HG03066 (cell line): ENCODE measurements at regions not wholly inside any gene's neighbourhood (a gene's known extent, or its start where the extent isn't known, plus 50 kb on each side); places are given as distances from the start of the nearest gene placed in this dataset.

Experiments used
- ATAC-seq: cut with Tn5 transposase; IDR thresholded peaks from one replicate; pipeline ENCODE4 v1.9.1; 2021; ENCODE audit warnings: low read depth; ENCODE audit not compliant: unreplicated experiment

DNA sequence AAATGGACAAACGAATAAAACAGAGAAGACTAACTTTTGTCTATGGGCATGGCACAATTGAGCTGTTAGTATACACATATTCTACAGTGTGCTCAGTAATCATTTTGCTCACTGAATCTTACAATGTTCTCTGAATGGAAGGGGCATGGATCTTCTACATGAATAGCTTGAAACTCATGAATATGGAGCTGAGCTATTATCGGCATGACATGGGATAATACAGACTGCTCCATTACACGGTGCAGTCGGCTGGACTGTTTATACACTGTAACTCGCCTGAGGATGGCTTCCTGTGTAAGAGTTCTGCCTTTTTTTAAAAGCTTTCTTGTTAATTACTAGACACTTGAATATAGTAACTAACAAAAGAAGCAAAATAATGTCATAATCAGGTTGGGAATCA is 368.5 kb upstream of the MAD2L1 start:
- no peak for ATAC-seq

DNA sequence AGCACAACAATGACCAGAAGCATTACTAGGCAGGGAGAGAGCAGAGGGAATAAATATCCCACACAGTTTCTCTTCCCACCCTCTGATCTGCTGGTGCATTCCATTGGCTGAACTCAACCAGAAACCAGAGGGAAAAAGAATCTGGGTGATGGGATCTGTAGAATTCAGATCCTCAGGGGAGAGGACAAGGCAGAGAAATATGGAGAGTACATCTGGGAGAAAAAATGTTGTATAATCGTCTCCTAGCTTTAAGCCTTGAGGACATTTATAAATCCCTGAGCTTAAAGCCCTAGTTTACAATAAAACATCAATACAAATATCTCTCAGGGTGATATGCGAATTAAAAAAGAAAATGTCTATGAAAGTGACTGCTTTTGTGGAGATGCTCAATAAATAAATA is 368.1 kb upstream of the MAD2L1 start:
- ATAC-seq, result no peak

DNA sequence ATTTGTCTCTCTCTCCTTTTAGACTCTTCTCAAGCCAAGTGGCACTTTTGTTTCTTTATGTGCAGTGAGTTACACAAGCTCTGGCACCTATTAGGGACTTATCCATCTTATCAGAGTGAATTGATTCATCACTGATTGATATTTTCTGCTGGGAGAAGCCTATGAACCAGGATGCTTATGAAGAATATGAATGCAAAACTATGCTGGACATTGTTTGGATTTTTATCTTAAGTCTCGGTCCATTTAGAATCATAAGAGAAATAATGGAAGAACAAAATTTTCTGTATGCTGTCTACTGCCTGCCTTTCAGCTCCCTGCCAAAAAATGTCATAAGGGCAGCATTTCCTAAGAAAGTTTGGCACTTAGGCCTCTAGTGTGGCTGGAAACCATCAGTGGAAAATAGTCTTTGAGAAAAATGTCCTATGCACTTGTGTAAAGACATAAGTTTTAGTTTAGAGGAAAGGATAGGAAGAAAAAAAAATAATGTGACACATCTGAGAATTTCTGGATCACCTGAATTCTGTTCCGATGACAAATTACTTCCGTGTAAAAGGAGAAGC is 365.7 kb upstream of the MAD2L1 start:
- no peak for ATAC-seq

DNA sequence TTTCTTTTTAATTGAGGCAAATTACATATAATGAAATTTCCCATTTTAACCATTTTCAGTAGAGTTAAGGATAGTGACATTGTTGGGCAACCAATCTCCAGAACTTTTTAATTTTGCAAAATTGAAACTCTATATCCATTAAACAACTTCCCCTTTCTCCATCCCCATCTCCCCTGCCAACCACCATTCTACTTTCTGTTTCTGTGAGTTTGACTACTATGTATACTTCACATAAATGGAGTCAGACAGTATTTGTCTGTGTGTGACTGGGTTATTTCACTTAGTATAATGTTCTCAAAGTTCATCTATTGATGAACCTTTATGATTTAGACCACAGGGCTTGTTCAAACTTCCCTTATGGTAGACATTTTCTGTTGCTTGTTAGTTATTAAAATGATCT is 364.5 kb upstream of the MAD2L1 start:
- no peak for ATAC-seq

DNA sequence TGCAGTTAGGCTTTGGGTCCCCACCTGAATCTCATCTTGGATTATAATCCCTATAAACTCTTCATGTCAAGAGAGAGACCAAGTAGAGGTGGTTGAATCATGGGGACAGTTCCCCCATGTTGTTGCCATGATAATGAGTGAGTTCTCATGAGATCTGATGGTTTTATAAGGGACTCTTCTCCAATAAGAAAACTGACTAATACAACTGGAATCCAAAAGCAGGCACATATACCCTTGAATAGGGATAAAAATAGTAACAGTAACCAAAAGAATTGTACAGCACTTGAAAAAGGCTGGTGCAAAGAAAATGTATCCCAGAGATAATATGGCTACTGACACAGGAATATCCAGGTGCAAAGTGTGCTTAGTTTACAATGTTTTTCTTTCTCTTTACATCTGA is 351.5 kb upstream of the MAD2L1 start:
- ATAC-seq, result no peak

DNA sequence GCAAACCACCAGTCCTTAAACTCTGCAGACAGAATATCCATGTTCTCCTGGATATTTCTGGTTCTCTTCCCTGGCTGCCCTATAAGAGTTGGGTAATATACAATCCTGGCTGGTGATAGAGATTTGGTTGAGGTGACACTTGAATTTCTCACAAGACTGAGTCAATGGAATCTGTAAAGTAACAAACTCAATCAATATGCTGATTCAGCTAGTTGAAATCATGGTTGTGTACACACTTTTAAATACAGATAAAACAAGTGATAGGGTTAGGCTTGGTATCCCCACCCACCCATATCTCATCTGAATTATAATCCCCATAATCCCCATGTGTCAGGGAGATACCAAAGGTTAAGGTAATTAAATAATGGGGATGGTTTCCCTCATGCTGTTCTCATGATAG is 349.2 kb upstream of the MAD2L1 start:
- no peak for ATAC-seq

DNA sequence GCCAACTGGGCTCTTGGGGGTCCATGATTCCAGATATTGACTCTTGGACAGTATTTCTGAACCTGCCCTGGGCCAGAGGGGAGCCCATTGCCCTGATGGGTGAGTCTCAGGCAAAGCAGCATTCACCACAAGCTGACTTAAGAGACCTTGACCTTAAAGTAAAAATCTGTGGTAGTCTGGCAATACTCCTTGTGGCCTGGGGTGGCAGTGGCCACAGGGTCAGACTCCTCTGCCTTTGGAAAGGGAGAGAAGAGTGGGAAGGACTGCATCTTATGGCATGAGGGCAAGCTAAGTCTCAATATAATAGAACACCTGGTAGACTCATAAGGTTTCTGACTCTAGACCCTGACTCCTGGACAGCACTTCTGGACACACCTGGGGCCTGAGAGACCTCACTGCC is 340.3 kb upstream of the MAD2L1 start:
- ATAC-seq, result no peak

DNA sequence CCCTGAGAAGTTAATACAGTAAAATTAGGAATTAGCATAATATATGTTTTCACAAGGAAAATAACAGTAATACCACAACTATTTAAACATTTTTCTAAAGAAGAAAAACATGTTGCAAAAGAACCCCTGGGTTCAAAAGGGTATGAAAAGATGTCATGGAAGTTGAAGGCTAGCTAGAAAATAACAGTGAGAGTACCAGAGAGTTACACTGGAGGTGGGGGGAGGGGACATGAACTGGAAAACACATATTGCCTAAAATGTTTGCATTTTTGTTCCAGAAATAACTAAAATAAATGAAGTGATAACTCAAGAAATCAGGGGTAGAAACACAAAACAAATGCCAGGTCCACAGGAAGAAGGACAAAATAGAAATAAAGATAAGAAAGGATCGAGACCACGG is 336.6 kb upstream of the MAD2L1 start:
- ATAC-seq, result no peak

DNA sequence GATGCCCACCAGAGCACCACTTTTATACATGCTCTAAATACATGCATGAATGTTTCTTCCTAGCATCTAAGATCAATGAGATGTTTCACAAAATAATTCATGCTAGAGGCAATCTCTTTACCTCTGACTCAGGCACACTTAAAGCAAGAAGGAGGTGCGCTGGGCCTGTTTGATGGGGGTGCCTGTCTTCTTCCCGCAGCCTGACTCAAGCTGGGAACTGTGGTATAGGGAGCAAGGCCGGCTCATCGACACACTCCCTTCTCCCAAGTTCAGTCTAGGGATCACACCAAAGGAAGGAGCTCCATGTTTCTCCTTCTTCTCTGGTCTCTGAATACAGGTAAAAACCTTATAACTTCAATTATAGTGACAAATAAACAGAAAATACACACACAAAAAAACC is 333.8 kb upstream of the MAD2L1 start:
- no peak for ATAC-seq

DNA sequence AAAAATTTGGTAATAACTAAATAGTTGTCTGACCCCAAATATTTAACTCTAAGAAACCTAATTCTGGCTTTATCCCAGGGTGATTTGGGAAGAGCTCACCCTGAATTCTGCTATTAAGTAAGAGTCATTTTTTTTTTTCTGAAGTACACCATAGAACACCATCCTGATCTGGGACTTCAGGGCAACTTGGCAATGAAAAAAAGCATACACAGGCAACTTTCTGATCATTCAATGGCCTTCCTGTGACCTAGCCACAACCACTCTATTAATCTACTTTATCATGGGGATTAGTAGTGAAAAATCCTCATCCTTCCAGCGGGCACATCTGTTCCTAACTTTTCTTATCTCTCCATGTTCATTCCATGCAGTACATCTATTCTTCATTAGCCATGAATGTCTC is 333.2 kb upstream of the MAD2L1 start:
- ATAC-seq, result no peak

DNA sequence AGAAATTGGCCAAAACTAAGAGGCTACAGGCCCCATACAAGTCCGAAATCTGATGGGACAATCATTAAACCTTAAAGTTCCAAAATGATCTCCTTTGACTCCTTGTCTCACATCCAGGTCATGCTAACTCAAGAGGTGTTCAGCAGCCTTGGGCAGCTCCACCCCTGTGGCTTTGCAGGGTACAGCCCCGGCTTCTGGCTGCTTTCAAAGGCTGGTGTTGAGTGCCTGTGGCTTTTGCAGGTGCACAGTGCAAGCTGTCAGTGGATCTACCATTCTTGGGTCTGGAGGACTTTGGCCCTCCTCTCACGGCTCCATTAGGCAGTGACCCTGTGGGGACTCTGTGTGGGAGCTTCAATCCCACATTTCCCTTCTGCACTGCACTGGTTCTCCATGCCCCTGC is 329.1 kb upstream of the MAD2L1 start:
- no peak for ATAC-seq

DNA sequence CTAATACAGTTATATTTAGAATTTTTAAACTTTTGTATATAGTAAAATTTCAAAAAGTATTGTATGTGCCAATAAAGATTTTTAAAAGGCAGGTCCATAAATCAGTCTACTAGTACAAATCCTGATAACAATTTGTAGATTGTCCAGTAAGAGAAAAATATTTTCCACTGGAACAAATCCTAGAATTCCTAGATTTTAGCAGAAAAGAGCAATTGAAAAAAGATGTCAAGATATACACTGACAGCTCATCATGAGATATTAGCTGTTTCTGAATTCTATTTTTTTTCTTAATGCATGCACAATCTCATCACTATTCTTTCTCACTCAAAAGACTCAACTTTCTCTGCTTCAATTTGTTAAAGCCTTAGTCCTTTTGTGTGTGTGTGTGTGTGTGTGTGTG is 289.2 kb upstream of the MAD2L1 start:
- ATAC-seq, result no peak

DNA sequence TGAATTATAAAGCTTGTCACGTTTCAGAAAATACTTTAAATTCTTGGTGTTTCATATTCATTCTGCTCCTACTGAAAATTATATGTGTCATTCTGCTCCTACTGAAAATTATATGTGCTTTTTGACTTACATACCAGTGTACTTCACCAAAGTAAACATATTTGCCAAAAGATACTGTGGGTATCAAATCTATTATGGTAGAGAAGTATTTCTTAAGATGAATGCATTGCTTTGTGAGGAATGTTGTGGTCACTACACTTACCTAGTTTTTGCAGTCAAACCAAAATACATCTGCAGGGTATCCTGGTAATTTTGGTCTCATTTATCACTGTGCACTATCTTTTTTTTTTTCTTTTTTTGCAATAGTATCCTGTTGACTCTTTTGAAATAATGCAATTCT is 287.7 kb upstream of the MAD2L1 start:
- ATAC-seq, result no peak

DNA sequence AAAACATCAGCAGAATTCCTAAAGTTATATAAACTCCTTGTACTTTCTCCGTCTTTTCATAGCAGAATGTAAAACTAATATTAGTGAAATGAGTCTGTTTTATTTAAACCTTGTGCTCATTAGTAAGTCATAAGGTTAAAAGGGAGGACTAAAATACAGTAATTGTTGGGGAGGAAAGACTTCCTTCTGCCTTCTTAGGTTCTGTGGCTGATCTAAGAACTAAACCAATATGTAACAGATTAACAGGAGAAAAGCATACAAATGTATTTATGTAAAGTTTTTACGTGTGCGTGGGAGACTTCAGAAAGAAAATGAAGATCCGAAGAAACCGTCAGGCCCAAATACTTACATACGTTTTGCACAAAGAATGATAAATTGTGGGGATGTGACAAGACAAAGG is 286.6 kb upstream of the MAD2L1 start:
- no peak for ATAC-seq

DNA sequence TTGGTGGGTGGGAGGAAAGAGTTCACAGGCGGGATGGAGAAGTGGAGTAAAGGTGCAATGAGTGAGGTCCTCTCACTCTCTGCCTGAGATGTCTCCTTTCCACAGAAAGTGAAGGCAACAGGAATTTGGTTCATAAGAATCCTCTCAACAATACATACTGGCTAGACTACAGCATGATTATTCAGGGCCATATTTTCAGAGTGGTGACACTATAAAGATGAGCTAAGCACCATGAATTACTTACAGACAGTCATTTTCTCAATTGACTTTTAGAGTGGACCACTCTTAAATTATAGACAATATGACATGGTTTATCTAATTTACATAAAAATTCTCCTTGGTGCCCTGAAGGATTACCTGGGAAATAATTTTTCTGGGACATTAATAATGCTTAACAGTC is 286.1 kb upstream of the MAD2L1 start:
- no peak for ATAC-seq

DNA sequence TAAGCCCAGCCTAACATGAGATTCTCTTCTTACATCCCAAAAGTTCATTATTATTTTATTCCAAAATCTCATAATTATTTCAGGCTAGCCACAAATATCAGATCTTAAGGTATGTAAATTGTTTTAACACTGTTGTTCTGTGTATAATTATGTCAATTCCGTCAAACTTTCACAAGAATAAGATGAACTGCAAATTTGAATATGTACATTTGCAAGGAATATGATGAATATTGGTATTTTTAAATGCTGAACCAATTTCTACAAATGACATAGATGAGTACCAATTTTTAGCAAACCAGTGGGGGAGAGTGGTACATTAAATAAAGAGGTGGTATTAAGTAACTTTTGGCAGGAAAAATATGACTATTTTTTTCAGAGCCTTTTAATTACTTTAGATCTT is 282.3 kb upstream of the MAD2L1 start:
- ATAC-seq, result no peak

DNA sequence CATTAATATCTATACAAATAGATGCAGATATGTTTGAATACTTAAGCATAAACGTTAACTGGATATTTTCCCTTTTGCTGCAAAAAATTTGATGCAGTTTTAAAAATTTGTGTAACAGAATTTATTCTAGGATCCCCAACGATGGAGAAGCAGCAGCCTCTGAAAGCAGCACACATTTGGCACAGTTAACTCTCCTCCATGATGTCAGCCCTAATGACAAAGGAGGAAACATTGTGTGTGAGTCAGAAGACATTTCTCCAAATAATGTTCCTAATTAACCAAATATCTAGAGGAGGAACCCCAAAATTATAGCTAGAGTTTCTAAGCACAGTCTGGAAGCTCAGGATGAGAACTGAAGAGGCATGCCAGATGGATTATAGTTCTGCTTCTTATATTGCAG is 281.9 kb upstream of the MAD2L1 start:
- ATAC-seq, result no peak

DNA sequence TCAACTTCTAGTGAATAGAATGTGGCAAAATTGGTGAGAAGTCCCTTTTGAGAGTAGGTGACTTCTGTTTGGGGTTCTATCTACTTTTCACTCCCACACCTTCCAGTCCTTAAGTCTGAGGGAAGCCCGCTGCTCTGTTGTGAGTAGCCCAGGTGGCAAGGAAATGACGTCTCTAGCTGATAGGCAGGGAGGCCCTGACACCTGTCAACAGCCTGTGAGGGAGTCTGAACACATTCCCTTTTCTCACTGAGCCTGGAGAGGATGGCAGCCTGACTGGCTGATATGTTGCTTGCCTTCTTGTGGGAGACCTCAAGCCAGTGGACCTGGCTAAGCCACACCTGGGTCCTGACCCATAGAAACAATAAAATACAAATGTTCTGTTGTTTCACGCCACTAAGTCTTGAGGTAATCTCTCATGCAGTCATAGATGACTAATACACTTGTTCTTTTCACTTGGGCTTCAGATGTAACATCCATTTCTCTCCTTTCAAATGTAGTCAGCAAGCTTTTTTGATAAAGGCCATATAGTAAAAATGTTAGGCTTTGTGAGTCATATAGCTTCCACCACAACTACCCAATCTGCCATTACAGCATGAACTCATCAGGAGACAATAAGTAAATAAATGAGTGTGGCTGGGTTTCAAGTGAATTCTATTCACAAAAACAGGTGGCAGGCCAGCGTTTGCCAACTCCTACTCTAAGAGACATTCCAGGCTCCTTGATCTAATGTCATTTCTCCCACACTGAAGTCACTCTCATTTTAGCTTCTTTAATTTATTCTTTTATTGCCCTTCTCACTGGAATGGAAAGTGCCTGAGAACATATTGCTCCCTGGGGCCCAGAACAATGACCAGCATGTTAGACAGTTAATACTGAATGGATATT is 265.1 kb upstream of the MAD2L1 start:
- ATAC-seq, result no peak

DNA sequence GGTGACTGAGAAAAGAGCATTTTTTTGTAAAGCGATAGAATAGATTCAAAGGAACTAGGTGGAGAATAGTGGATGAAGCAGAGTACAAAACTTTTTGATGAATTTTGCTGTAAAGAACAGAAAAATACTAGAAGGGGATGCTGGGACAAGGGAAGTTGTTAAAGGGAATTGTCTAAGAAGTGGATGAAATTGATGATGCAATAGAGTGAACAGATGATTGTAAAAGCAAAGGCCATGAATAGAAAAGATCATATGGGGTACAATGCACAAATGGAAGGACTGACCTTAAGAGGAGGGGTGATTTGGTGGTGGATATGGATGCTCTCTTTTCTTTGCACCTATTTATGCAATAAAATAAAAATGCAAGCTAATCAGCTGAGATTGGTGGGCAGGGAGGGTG is 262.7 kb upstream of the MAD2L1 start:
- no peak for ATAC-seq

DNA sequence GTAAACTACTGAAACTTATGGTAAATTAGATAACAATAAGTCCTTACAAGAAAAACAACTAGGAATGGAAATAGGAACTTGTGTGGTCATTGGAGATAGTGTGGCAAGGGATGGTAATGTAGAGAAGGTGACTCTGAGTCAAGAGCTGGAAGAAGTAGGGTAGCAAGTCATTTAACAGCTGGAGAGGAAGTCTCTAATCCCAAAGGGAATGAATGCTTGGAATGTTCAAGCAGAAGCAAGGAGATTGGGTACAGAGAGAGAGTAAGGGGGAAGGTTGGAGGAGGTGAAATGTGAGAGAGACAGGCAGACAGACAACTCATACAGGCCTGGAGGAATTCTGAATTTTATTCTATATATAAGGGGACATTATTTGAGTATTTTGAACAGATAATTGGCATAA is 260.6 kb upstream of the MAD2L1 start:
- no peak for ATAC-seq

DNA sequence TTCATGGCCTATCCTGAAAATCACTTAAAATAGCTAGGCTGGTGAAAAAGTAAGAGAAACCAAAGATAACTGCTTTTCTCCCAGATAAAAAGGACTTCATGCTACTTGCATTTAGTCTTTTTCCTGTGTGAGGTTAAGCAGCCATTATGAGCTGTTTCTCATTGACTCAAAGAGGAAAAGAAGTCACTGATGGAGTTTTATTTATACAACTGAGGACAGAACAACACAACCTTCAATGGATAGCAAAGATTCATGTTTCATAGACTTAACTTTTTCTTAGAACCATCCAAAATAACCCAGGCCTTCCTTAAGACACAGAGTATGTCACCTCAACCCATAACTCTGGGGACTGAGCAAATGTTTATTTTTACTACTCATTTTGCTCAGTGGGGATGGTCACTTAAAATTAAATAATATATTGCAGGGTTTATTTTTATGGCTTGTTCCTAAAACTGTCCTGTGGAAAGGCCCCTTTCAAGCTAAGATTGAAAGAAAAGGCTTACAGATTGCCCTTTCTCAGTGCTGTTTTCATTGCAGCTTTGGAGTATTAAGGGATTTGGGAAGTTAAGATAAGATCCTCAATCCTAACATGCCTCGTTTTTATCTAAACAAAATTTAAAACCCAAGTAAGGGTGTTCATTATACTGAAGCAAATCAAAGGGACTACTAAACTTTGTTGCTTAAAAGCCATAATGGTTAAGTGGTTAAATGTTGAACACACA is 252.6 kb upstream of the MAD2L1 start:
- ATAC-seq, result no peak
